Dendritic cell treated with granulocyte-macrophage colony-stimulating factor and Interleukin-4, amounts not matched to agents 40 ng/mL and 50 ng/mL, for 4 days (primary cell): ENCODE measurements at regions not wholly inside any gene's neighbourhood (a gene's known extent, or its start where the extent isn't known, plus 50 kb on each side); places are given as distances from the start of the nearest gene placed in this dataset.
"Not testable (repeated sequence)": the region's sequence is repeated elsewhere in the genome, so short reads cannot be mapped to it uniquely, and the experiment has no call there.

Experiments
- H3K27ac Mint-ChIP-seq: one replicate; pipeline ENCODE4 v1.8.0; 2022; ENCODE audit warnings: mild to moderate bottlenecking, mixed read lengths
- H3K27me3 Mint-ChIP-seq: one replicate; pipeline ENCODE4 v1.8.0; 2022; ENCODE audit warnings: mild to moderate bottlenecking, mixed read lengths
- H3K36me3 Mint-ChIP-seq: one replicate; pipeline ENCODE4 v1.8.0; 2022; ENCODE audit warnings: low read depth, mixed read lengths
- H3K4me1 Mint-ChIP-seq: one replicate; pipeline ENCODE4 v1.8.0; 2022; ENCODE audit warnings: low read depth, mixed read lengths
- H3K4me3 Mint-ChIP-seq: one replicate; pipeline ENCODE4 v1.8.0; 2022; ENCODE audit warnings: mild to moderate bottlenecking, moderate library complexity, mixed read lengths
- H3K9me3 Mint-ChIP-seq: one replicate; pipeline ENCODE4 v1.8.0; 2022; ENCODE audit warnings: mixed read lengths
- intact Hi-C: fragments of 100-400 bp; cut with micrococcal nuclease; formaldehyde crosslinking; loops from one replicate; pipeline ENCODE4 v1.15.0; 2022

GRCh38 chr6:132061381-132061780, 110.2 kb upstream of the CCN2 start:
- no peaks in the 10 kb centered on the region for H3K36me3 Mint-ChIP-seq
- no peak overlapping the region for H3K27ac Mint-ChIP-seq
- no peaks in the 10 kb centered on the region for H3K4me1 Mint-ChIP-seq
- H3K4me3 Mint-ChIP-seq, result no peak overlapping the region
- intact Hi-C loops, result no loop called here
- no peaks in the 10 kb centered on the region for H3K9me3 Mint-ChIP-seq
- H3K27me3 Mint-ChIP-seq, result no peaks in the 10 kb centered on the region

- Mint-ChIP-seq H3K9me3 (no peaks in the 10 kb centered on the region), H3K4me3 (no peak overlapping the region), H3K27me3 (no peaks in the 10 kb centered on the region), H3K4me1 (no peaks in the 10 kb centered on the region), H3K27ac (no peak overlapping the region), H3K36me3 (no peaks in the 10 kb centered on the region)
- intact Hi-C loops, result no loop called here
Measured at GRCh38 chr6:132060591-132060990, 109.4 kb upstream of the CCN2 start.

- Mint-ChIP-seq H3K27me3 (no peaks in the 10 kb centered on the region), H3K36me3 (no peaks in the 10 kb centered on the region), H3K9me3 (peaks cover 7% of the 10 kb centered on the region), H3K27ac (no peak overlapping the region), H3K4me1 (no peaks in the 10 kb centered on the region), H3K4me3 (no peak overlapping the region)
- intact Hi-C loops, result no loop called here
Measured at GRCh38 chr6:132058975-132059374, 107.8 kb upstream of the CCN2 start.

- H3K27me3 Mint-ChIP-seq, result no peaks in the 10 kb centered on the region
- H3K27ac Mint-ChIP-seq, result no peak overlapping the region
- H3K4me3 Mint-ChIP-seq, result no peak overlapping the region
- no peaks in the 10 kb centered on the region for H3K4me1 Mint-ChIP-seq
- no peaks in the 10 kb centered on the region for H3K36me3 Mint-ChIP-seq
- intact Hi-C loops, result no loop called here
- peaks cover 7% of the 10 kb centered on the region for H3K9me3 Mint-ChIP-seq
Measured at GRCh38 chr6:132054525-132054924, 103.4 kb upstream of the CCN2 start.

GRCh38 chr6:132053511-132053910, 102.3 kb upstream of the CCN2 start:
- intact Hi-C loops, result no loop called here
- H3K4me1 Mint-ChIP-seq, result no peaks in the 10 kb centered on the region
- no peaks in the 10 kb centered on the region for H3K36me3 Mint-ChIP-seq
- peaks cover 7% of the 10 kb centered on the region for H3K9me3 Mint-ChIP-seq
- no peak overlapping the region for H3K27ac Mint-ChIP-seq
- no peaks in the 10 kb centered on the region for H3K27me3 Mint-ChIP-seq
- no peak overlapping the region for H3K4me3 Mint-ChIP-seq

- intact Hi-C loops, result no loop called here
- Mint-ChIP-seq H3K36me3 (no peaks in the 10 kb centered on the region), H3K9me3 (peaks cover 7% of the 10 kb centered on the region), H3K27ac (no peak overlapping the region), H3K4me3 (no peak overlapping the region), H3K4me1 (no peaks in the 10 kb centered on the region), H3K27me3 (no peaks in the 10 kb centered on the region)
Measured at GRCh38 chr6:132052096-132052495, 100.9 kb upstream of the CCN2 start.

GRCh38 chr6:132045877-132046276, 94.7 kb upstream of the CCN2 start:
- intact Hi-C loops, result no loop called here
- no peak overlapping the region for H3K4me3 Mint-ChIP-seq
- H3K9me3 Mint-ChIP-seq, result peaks cover 18% of the 10 kb centered on the region
- H3K36me3 Mint-ChIP-seq, result no peaks in the 10 kb centered on the region
- H3K27ac Mint-ChIP-seq, result no peak overlapping the region
- H3K4me1 Mint-ChIP-seq, result no peaks in the 10 kb centered on the region
- H3K27me3 Mint-ChIP-seq, result no peaks in the 10 kb centered on the region

GRCh38 chr6:132043148-132043547, 92.0 kb upstream of the CCN2 start:
- Mint-ChIP-seq H3K27ac (no peak overlapping the region), H3K36me3 (no peaks in the 10 kb centered on the region), H3K9me3 (peaks cover 27% of the 10 kb centered on the region), H3K4me3 (no peak overlapping the region), H3K27me3 (no peaks in the 10 kb centered on the region), H3K4me1 (no peaks in the 10 kb centered on the region)
- intact Hi-C loops, result no loop called here

GRCh38 chr6:132041706-132042105, 90.5 kb upstream of the CCN2 start:
- Mint-ChIP-seq H3K4me1 (no peaks in the 10 kb centered on the region), H3K36me3 (no peaks in the 10 kb centered on the region), H3K4me3 (no peak overlapping the region), H3K9me3 (peaks cover 22% of the 10 kb centered on the region), H3K27me3 (no peaks in the 10 kb centered on the region), H3K27ac (no peak overlapping the region)
- intact Hi-C loops, result no loop called here

- no peaks in the 10 kb centered on the region for H3K4me1 Mint-ChIP-seq
- no peaks in the 10 kb centered on the region for H3K27me3 Mint-ChIP-seq
- no peak overlapping the region for H3K4me3 Mint-ChIP-seq
- no peaks in the 10 kb centered on the region for H3K9me3 Mint-ChIP-seq
- intact Hi-C loops, result no loop called here
- no peaks in the 10 kb centered on the region for H3K36me3 Mint-ChIP-seq
- no peak overlapping the region for H3K27ac Mint-ChIP-seq
Measured at GRCh38 chr6:132028029-132028428, 76.9 kb upstream of the CCN2 start.

GRCh38 chr6:132025468-132025867, 74.3 kb upstream of the CCN2 start:
- Mint-ChIP-seq H3K9me3 (no peaks in the 10 kb centered on the region), H3K36me3 (no peaks in the 10 kb centered on the region), H3K27ac (no peak overlapping the region), H3K27me3 (no peaks in the 10 kb centered on the region), H3K4me3 (no peak overlapping the region), H3K4me1 (no peaks in the 10 kb centered on the region)
- intact Hi-C loops, result no loop called here

GRCh38 chr6:132023490-132023889, 72.3 kb upstream of the CCN2 start:
- Mint-ChIP-seq H3K36me3 (no peaks in the 10 kb centered on the region), H3K27ac (no peak overlapping the region), H3K9me3 (no peaks in the 10 kb centered on the region), H3K27me3 (no peaks in the 10 kb centered on the region), H3K4me1 (no peaks in the 10 kb centered on the region), H3K4me3 (no peak overlapping the region)
- intact Hi-C loops, result no loop called here

- no peak overlapping the region for H3K27ac Mint-ChIP-seq
Measured at GRCh38 chr6:132021552-132022375, 70.6 kb upstream of the CCN2 start.

GRCh38 chr6:132020918-132021317, 69.7 kb upstream of the CCN2 start:
- intact Hi-C loops, H3K27ac Mint-ChIP-seq, H3K27me3 Mint-ChIP-seq, H3K4me1 Mint-ChIP-seq, H3K36me3 Mint-ChIP-seq, H3K9me3 Mint-ChIP-seq, H3K4me3 Mint-ChIP-seq: not testable (repeated sequence)

More at GRCh38 chr6:132021552-132022375, 70.6 kb upstream of the CCN2 start:
- no peaks in the 10 kb centered on the region for H3K4me1 Mint-ChIP-seq
- H3K4me3 Mint-ChIP-seq, result no peak overlapping the region
- H3K9me3 Mint-ChIP-seq, result no peaks in the 10 kb centered on the region
- intact Hi-C loops, result no loop called here
- no peaks in the 10 kb centered on the region for H3K36me3 Mint-ChIP-seq
- H3K27me3 Mint-ChIP-seq, result no peaks in the 10 kb centered on the region

GRCh38 chr6:132020138-132020581, 69.0 kb upstream of the CCN2 start:
- Mint-ChIP-seq H3K9me3 (no peaks in the 10 kb centered on the region), H3K4me1 (no peaks in the 10 kb centered on the region), H3K27ac (no peak overlapping the region), H3K36me3 (no peaks in the 10 kb centered on the region), H3K27me3 (no peaks in the 10 kb centered on the region), H3K4me3 (no peak overlapping the region)
- intact Hi-C loops, result no loop called here
